Ishikawa (cell line): ENCODE measurements at regions not wholly inside any gene's neighbourhood (a gene's known extent, or its start where the extent isn't known, plus 50 kb on each side); places are given as distances from the start of the nearest gene placed in this dataset.

ENCODE experiments used
- CEBPB ChIP-seq: IDR thresholded peaks from 2 replicates; pipeline ENCODE4 v1.6.1; 2012
- CREB1 ChIP-seq: IDR thresholded peaks from 2 replicates; pipeline ENCODE4 v1.6.1; 2012; ENCODE audit warnings: low read depth
- EGR1 ChIP-seq: IDR thresholded peaks from 2 replicates; pipeline ENCODE4 v1.6.1; 2012
- EP300 ChIP-seq: IDR thresholded peaks from 2 replicates; pipeline ENCODE4 v1.6.1; 2012; ENCODE audit warnings: borderline replicate concordance
- FOXM1 ChIP-seq: IDR thresholded peaks from 2 replicates; pipeline ENCODE4 v1.6.1; 2012; ENCODE audit warnings: low read depth, borderline replicate concordance
- NFIC ChIP-seq: IDR thresholded peaks from 2 replicates; pipeline ENCODE4 v1.6.1; 2012
- RAD21 ChIP-seq: IDR thresholded peaks from 2 replicates; pipeline ENCODE4 v1.6.1; 2012; ENCODE audit warnings: low read depth
- TAF1 ChIP-seq: IDR thresholded peaks from 2 replicates; pipeline ENCODE4 v1.6.1; 2012; ENCODE audit warnings: low read depth, mild to moderate bottlenecking
- TCF12 ChIP-seq: IDR thresholded peaks from 2 replicates; pipeline ENCODE4 v1.6.1; 2012; ENCODE audit warnings: low read depth
- TEAD4 ChIP-seq: IDR thresholded peaks from 2 replicates; pipeline ENCODE4 v1.6.1; 2012
- YY1 ChIP-seq: IDR thresholded peaks from 2 replicates; pipeline ENCODE4 v1.6.1; 2012; ENCODE audit warnings: low read depth
- ZBTB7A ChIP-seq: IDR thresholded peaks from 2 replicates; pipeline ENCODE4 v1.6.1; 2012; ENCODE audit warnings: low read depth
- TF ChIP-seq, protein P1 (sequence below): IDR thresholded peaks from 2 replicates; pipeline ENCODE4 v1.6.1; 2012; ENCODE audit warnings: low read depth, mild to moderate bottlenecking
- TF ChIP-seq, protein P2 (sequence below): IDR thresholded peaks from 2 replicates; pipeline ENCODE4 v1.6.1; 2012
- TF ChIP-seq, protein P3 (sequence below): IDR thresholded peaks from 2 replicates; pipeline ENCODE4 v1.6.1; 2012

DNA sequence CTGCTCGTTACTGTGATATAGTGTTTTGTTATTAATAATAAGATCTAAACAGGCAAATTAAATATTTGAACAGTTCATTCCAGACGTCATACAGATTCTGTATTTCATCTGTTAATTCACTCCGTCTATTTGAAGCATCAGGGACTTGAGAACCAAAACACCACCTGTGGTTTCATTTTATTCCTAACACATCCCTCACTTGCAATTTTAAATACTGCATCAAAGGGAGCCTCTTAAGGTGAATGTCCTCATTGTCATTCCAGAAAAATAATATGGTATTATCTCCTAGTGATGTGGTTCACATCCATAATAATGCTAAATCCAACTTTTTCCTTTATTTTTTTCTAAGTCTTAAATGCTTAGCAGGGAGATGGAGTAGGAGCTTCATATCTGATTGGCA is 1390.9 kb upstream of the CADM2 start:
- TF ChIP-seq, protein P1, sequence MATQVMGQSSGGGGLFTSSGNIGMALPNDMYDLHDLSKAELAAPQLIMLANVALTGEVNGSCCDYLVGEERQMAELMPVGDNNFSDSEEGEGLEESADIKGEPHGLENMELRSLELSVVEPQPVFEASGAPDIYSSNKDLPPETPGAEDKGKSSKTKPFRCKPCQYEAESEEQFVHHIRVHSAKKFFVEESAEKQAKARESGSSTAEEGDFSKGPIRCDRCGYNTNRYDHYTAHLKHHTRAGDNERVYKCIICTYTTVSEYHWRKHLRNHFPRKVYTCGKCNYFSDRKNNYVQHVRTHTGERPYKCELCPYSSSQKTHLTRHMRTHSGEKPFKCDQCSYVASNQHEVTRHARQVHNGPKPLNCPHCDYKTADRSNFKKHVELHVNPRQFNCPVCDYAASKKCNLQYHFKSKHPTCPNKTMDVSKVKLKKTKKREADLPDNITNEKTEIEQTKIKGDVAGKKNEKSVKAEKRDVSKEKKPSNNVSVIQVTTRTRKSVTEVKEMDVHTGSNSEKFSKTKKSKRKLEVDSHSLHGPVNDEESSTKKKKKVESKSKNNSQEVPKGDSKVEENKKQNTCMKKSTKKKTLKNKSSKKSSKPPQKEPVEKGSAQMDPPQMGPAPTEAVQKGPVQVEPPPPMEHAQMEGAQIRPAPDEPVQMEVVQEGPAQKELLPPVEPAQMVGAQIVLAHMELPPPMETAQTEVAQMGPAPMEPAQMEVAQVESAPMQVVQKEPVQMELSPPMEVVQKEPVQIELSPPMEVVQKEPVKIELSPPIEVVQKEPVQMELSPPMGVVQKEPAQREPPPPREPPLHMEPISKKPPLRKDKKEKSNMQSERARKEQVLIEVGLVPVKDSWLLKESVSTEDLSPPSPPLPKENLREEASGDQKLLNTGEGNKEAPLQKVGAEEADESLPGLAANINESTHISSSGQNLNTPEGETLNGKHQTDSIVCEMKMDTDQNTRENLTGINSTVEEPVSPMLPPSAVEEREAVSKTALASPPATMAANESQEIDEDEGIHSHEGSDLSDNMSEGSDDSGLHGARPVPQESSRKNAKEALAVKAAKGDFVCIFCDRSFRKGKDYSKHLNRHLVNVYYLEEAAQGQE: no peak
- TF ChIP-seq CEBPB (no peak), FOXM1 (no peak), YY1 (no peak), CREB1 (no peak), ZBTB7A (no peak), TAF1 (no peak), NFIC (no peak), RAD21 (no peak), EP300 (no peak), TEAD4 (no peak)
- TF ChIP-seq, protein P2, sequence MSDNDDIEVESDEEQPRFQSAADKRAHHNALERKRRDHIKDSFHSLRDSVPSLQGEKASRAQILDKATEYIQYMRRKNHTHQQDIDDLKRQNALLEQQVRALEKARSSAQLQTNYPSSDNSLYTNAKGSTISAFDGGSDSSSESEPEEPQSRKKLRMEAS: no peak

DNA sequence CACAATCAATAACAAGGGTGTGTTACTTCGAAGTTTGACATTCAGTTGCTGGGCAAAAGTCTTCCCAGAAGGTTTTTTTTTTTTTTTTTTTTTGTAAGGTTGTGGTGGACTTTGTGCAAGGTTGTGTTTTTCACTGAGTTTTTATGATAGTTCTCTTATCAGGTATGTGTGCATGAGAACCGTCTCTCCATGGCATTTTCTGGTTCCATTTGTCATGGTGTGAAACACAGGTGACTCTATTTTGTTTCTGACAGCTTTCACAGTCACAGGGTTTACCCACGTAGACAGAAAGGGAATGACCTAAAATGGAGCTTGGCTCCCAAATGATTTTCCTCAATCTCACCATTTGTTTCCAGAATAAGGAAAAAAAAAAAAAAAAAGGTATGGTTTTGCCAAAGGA is 1377.2 kb upstream of the CADM2 start:
- TF ChIP-seq, protein P1: no peak
- TF ChIP-seq, protein P3, sequence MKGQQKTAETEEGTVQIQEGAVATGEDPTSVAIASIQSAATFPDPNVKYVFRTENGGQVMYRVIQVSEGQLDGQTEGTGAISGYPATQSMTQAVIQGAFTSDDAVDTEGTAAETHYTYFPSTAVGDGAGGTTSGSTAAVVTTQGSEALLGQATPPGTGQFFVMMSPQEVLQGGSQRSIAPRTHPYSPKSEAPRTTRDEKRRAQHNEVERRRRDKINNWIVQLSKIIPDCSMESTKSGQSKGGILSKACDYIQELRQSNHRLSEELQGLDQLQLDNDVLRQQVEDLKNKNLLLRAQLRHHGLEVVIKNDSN: no peak
- TF ChIP-seq, protein P2: no peak
- TF ChIP-seq TAF1 (no peak), CEBPB (no peak), EGR1 (no peak), ZBTB7A (no peak), FOXM1 (no peak), RAD21 (no peak), TEAD4 (no peak), YY1 (no peak)

DNA sequence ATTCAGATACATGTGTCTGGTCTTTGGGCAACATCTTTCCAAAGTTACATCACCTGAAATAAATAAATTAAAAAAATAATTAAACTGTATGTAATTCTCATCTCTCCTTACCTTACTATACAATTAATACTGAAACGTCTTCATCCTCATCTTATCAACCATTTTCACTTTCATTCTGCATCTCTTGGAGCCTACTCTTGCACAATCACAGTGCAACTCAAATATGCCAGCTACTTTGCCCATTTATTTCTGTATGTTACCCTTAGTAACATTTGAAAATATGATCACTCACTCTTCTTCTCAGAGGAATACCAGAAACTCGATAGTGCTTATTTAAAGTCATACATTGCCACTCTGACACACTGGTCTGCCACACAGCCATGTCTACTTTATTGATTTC is 1357.1 kb upstream of the CADM2 start:
- no peak for TF ChIP-seq NFIC
- TF ChIP-seq ZBTB7A: no peak
- TF ChIP-seq CEBPB: 0 out of 2 replicates have a peak, but pooled peaks have one; percentile 27
- TF ChIP-seq EP300: no peak
- no peak for TF ChIP-seq FOXM1
- TF ChIP-seq YY1: no peak
- TF ChIP-seq, protein P1: no peak
- TF ChIP-seq TAF1: no peak

DNA sequence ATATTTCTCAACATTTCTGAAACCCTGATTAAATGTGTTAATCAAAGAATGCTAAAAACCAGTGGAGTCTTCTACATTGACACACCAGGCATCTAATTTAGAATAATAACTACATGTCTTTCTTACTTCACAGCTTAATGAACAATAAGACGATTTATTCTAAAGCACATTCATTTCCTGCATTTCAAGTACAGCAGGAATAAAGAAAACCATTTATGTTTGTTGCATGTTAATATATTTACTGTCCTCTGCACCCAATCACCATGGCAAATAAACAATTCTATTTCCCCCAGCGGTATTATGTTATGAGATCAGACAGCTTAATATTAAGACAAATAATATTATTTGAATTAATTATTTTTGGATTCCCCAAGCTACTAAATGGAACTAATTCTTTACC is 1336.3 kb upstream of the CADM2 start:
- TF ChIP-seq, protein P1: no peak
- TF ChIP-seq EP300: no peak
- no peak for TF ChIP-seq FOXM1
- no peak for TF ChIP-seq YY1
- no peak for TF ChIP-seq CEBPB
- TF ChIP-seq, protein P3: no peak
- TF ChIP-seq NFIC: no peak
- no peak for TF ChIP-seq EGR1
- no peak for TF ChIP-seq ZBTB7A
- TF ChIP-seq TCF12: no peak
- no peak for TF ChIP-seq RAD21
- TF ChIP-seq, protein P2: no peak
- no peak for TF ChIP-seq TAF1
- no peak for TF ChIP-seq TEAD4
- no peak for TF ChIP-seq CREB1
